Eye (tissue), 1 donor: ENCODE measurements at regions not wholly inside any gene's neighbourhood (a gene's known extent, or its start where the extent isn't known, plus 50 kb on each side); places are given as distances from the start of the nearest gene placed in this dataset.

Experiments used
- DNase-seq: peaks from one replicate; pipeline ENCODE4 v3.0.0-alpha.2; 2015

DNA sequence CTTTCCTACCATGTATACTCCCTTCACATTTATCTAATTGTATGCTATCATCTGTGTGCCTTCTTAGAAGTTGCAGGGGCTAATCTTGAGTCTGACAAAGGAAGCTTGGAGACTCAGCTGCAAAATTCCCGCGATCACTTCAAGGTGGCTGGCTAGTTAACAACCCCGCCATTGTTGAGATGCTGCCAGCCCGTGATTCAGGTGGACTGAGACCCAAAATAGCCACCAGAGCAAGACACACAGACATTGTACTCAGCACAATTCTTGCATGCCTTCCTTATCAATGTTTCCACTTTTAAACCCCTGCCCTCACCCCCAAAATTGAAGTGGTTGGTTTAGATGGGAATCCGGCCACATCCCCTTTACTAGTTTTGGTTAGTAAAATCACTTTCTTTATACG, 225.8 kb upstream of the ZNF717 start:
- DNase-seq = no peak

- no peak for DNase-seq
Observed at GRCh38 chr3:76015496-76015895, 230.1 kb upstream of the ZNF717 start.

DNA sequence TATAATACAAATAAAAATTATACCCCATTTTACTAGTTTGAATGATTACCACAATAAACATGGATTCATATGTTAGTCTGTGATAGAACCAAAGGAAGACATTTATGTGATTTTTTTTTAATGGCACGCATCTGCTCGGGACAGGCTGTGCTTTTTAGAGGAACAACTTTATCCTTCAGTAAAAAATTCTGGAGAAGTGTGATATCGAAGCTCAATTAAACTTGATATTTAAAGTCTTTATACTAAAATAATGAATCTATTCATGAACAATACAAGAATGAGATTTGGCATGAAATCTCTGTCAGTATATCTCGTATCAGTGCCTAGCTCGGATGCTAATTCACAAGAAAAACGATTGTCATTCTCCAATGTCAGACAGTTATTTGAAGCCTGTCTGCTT, 230.8 kb upstream of the ZNF717 start:
- no peak for DNase-seq

DNA sequence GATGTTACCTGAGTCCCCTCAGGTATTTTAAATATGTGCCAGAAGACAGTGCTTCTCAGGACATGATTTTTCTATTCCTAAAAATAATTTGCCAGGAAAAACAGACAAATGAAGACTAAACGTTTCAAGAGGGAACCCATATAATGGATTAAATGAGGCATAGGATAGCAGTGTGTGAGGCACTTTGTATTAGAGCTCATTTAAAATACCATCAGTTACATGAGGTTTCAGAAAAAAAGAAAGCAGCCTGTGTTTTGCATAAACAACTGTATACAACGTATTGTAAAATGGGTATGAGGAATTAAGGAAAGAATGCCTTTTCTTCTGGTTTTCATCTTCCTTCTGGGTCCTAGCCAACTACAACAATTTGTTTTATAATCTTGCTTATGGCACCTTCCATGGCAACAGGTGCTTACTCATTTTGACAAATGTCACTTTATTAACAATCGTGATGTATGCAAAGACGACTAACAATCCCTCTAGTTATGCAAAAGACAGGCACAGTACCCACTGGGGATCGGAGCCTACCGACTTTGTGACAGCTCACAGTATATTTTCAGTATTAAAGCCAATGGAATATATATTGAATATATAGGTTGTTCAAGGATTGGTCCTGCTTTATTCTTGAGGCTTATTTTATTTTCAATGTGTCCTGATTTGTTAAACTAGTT, 231.6 kb upstream of the ZNF717 start:
- DNase-seq = no peak

DNA sequence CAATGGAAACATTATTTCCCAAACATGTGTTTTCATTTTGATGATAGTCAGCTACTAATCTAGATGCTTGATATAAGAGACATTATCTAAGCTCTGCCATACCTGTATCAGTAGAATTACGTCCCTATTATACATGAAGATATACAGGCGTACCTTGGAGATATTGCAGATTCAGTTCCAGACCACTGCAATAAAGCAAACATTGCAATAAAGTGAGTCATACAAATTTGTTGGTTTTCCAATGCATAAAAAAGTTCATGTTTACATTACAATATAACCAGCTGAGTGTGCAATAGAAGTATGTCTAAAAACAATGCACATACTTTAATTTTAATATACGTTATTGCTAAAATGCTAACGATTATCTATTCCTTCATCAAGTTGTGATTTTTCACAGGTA, 236.0 kb upstream of the ZNF717 start:
- DNase-seq = no peak

DNA sequence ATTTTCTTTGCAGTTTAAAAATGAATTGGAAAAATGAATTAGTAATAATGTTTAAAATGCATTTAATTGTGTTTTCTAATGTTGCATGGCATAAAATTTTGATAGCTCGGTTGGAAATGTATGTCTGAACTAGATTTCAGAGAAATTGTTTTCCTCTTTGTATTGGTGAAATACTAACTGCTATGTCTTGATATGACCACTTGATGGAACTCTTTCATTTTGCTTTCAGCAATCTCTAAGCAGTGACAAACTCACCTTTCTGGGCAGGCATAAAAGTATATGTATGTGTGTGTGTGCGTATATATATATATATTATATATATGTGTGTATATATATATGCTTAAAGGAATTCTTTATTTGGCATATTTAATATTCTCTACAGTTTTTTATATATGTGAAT, 239.3 kb upstream of the ZNF717 start:
- DNase-seq = peak; percentile 8

GRCh38 chr3:76025561-76025960, 240.2 kb upstream of the ZNF717 start:
- DNase-seq = no peak

- DNase-seq = no peak
Observed at GRCh38 chr3:76026379-76026778, 241.0 kb upstream of the ZNF717 start.

DNA sequence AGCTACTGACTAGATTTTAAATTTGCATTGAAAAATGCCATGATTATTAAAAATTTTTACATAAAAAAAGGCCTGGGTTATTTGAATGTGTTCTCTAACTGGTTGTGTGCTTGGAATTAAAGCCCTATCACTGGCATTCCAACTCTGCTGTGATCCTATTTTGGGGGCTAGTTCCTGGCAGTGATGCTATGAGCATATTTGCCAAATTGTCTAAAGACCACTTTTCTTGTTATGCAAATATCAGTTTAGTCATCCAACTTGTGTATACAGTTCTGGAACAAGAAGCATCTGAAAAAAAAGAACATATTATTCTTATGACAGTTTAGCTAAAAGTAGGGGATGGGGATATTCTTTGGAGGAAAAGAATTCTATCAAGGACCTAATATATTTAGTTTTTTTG, 243.4 kb upstream of the ZNF717 start:
- DNase-seq = no peak

DNA sequence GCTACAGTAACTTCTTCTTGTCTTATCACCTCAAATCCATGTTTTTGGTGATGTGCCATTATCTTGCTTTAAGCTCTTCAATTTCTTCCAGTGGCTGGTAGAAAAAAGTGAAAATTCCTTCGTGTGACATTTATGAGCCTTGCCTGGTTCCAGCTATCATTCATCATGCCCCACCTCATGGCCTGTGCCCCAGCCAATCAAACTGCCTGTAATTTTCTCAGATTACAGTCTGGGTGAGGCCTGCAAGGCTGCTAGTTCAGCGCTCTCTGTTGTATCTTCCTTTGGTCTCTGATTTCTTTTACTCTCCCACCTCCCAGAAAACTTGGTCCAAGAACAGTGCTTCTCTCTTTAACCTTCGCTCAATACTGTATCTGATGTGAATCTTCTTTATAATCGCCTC, 249.3 kb upstream of the ZNF717 start:
- no peak for DNase-seq

DNA sequence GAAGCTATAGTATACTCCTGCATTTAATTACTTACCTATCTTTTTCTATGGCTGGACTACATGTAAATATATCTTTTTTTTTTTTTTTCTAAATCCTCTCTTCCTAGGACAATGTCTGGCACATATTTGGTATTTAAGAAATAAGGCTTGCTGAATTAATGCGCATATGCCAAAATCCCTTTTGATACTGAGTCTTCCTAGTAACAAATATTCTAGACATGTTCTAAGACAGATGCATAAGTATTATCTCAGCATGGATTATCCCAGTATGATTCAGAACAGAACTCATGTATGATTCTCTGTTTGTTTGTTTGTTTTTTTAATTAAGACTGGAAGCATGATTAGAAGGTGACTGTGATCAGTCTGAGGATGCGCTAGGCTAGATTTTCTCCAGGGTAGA, 249.8 kb upstream of the ZNF717 start:
- no peak for DNase-seq

GRCh38 chr3:76038949-76039348, 253.6 kb upstream of the ZNF717 start:
- no peak for DNase-seq

DNA sequence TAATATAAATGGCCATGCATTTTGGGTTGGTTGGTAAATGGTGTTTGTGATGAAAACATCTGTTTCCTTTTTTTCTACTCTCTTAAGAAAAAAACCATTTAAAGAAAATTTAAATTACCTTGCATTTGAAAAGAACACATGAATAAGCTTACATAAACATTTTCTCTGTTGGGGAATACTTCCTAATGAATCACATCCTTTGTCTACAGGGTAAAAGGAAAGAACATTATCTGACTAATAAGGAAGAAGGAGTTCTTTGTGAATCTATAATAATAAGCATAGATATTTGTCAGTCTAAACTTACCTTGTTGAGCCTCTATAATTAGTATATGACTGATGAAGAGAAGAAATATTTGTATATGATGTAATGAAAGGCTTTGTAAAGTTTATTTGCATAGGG, 254.1 kb upstream of the ZNF717 start:
- DNase-seq = no peak

GRCh38 chr3:76040946-76041345, 255.6 kb upstream of the ZNF717 start:
- DNase-seq = no peak

GRCh38 chr3:76043746-76044145, 258.4 kb upstream of the ZNF717 start:
- DNase-seq = no peak

DNA sequence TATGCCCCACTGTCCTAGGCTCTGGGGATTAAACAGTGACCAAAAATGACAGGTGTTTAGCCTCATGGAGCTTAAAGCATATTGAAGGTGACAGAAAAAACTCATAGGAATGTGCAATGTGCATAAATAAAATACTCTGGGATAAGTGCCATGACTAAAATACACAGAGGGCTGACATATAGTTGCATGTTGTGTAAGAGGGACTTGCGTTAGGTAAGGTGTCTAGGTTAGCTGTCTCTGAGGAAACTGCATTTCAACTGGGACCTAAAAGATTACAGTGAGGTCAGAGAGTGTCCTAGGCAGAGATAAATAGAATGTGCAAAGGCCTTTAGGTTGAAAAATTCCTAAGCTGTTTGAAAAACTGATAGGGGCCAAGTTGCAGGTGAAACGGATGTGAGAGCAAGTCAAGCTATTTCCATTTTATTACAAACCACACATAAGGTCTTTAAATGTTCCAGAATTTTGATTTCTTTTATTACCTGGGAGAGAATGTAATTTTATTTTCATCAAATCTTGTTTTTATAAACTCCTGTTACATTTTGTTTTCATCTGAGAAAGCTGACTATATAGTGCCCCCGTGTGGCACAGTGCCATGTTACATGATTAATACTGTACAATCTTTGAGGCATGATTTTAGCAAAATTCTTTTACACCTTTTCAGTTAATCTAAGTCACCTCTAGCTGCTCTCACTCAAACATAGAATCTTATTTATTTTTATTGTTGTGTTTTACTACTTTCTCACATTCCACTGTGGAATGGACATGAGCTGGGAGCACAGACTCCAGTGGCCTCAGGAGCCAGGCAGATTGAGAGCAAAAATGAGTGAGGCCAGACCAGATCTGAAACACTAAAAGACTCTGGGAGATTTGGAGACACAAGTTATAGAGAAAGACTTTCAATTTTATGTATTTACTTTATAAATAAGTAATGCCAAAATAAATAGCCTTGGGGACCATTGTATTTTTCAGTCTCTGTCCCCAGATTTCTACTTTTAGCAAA, 259.6 kb upstream of the ZNF717 start:
- peak; percentile 79 for DNase-seq

- no peak for DNase-seq
Observed at GRCh38 chr3:76047368-76047767, 262.0 kb upstream of the ZNF717 start.

GRCh38 chr3:76049776-76050175, 264.4 kb upstream of the ZNF717 start:
- peak; percentile 66 for DNase-seq

GRCh38 chr3:76051145-76051544, 265.8 kb upstream of the ZNF717 start:
- DNase-seq = no peak

DNA sequence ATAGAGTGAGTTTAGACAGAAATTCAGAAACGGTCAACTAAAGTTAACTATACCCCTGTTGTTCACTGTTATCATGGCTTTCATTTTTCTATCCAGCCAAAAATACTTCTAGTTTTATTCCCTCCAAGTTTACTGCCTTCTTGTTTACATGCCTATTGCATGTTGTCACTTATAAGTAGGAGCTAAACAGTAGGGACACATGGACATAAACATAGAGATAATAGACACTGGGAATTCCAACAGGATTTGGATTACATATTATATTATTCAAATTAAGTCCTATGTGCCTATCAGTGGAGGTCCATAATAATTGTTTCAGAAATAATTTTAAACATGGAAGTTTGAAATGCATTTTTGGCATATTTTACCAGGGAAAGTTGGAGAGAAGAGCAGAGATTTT, 269.1 kb upstream of the ZNF717 start:
- no peak for DNase-seq

- DNase-seq = no peak
Observed at GRCh38 chr3:76061654-76062053, 276.3 kb upstream of the ZNF717 start.

GRCh38 chr3:76063019-76063418, 277.7 kb upstream of the ZNF717 start:
- peak; percentile 76 for DNase-seq

- no peak for DNase-seq
Observed at GRCh38 chr3:76063811-76064210, 278.5 kb upstream of the ZNF717 start.

GRCh38 chr3:76065964-76066363, 280.6 kb upstream of the ZNF717 start:
- DNase-seq = no peak
